Head of caudate nucleus (tissue), 42 donors: ENCODE measurements at regions not wholly inside any gene's neighbourhood (a gene's known extent, or its start where the extent isn't known, plus 50 kb on each side); places are given as distances from the start of the nearest gene placed in this dataset.
"Not testable (repeated sequence)": the region's sequence is repeated elsewhere in the genome, so short reads cannot be mapped to it uniquely, and the experiment has no call there.

Source experiments
- DNase-seq, 42 donors: peaks; one replicate each; pipeline versions ENCODE4 v3.0.0 to v3.0.0-alpha.2; 2020 to 2021; ENCODE audit warnings: mixed read lengths in 7 of 42
- intact Hi-C: fragments of 100-400 bp; cut with DNase I; formaldehyde crosslinking; loops from one replicate; pipeline ENCODE4 v1.15.0; 2022

DNA sequence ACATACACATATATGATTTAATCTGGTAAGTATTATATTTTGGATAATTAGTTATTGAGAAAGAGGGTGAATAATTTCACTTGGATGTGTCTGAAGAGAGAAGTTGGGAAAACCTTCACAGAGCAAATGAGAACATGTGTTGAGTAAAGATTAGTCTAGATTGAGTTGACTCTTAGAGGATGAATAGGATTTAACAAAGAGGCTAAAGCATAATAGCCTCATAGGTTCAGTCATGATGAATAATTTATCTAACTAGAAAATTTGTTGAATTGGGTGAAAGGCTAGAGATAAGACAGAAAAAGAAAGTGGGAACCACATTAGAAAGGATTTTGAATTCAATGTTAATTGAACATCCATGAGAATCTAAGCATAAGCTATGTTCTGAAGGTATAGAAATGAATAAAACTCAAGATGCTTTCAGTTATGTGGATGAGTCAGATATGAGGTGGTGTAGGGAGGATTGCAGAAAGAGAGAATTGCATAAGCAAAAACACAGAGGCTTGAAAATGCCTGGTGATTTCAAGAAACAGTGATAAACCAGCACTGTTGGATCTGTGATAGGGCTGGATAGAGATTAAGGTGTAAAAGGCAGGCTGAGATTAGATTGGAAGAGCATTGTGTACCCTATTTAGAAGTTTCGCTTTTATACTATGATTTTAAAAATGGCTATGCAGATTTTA, 207.6 kb upstream of the NR3C2 start:
- no peak for DNase-seq
- intact Hi-C loops, result no loop called here

DNA sequence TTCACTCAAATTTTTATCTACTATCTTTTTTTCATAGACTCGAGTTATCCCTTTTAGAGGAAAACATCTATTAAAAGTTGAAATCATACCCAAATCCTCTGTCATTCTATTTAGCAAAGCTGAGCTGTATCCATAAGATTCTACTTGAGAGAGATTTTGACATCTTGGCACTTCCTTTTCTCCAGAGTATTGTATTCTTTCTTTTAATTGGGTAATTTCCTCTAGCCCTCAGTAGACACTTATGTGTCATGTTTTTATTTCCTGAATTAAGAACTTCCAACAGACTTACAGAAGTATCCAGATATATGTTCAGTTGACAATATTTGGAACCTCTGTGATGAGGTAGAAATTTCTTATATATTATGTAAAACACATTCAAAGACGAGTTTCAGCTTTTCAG, 201.6 kb upstream of the NR3C2 start:
- intact Hi-C loops, result no loop called here

DNA sequence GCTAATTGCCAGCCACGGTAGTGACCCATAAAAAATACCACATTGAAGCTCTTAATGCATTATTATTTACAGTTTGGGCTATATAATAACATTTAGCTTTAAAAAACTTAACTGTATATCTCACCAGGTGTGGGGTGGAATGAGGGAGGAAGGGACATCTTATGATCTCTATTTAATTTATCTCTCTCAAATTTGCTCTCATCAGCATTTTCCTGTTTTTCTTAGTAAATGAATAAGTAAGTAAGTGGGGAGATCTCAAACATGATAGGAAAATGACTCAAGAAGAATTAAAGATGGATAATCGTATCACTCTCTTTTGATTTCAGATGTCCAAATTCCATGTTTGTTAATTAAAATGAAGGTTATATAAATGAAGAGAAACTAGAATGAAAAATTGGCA, 200.7 kb upstream of the NR3C2 start:
- intact Hi-C loops, result no loop called here
- no peak for DNase-seq

More for the DNA sequence above, 201.6 kb upstream of the NR3C2 start:
- DNase-seq, result no peak

DNA sequence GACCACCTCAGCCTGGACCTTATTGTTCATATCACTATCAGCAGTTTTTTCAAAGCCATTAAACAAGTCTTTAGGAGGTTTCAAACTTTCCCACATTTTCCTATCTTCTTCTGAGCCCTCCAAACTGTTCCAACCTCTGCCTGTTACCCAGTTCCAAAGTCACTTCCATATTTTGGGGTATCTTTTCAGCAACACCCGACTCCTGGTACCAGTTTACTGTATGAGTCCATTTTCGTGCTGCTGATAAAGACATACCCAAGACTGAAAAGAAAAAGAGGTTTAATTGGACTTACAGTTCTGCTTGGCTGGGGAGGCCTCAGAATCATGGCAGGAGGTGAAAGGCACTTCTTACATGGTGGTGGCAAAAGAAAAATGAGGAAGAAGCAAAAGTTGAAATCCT, 195.9 kb upstream of the NR3C2 start:
- intact Hi-C loops, DNase-seq: not testable (repeated sequence)

DNA sequence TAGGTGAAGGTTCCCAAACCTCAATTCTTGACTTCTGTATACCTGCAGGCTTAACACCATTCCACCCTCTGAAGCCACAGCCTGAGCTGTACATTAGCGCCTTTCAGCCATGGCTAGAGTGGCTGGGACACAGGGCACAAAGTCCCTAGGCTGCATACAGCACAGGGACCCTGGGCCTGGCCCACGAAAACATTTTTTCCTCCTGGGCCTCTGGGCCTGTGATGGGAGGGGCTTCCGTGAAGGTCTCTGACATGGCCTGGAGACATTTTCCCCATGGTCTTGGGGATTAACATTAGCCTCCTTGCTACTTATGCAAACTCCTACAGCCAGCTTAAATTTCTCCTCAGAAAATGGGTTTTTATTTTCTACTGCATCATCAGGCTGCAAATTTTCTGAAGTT, 195.2 kb upstream of the NR3C2 start:
- intact Hi-C loops, DNase-seq: not testable (repeated sequence)

DNA sequence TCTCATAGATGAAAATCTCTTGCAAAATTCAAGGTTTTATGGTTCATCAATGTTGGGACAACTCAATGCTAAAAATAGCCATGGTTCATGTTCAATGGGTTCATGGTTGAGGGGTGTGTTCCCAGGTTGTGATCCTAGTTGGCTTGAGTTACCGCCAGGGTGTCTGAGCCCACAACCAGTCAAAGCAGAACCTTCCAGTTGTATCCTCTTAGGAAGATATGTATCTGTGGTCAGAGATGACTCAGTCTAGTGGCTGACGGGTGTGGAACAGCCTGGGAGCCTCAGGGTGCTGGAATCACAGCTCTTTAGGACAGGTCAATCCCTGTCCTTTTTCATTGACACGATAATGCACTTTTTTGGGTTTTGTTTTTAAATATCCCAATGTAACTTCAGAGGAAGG, 192.3 kb upstream of the NR3C2 start:
- intact Hi-C loops, result no loop called here
- DNase-seq, result no peak

DNA sequence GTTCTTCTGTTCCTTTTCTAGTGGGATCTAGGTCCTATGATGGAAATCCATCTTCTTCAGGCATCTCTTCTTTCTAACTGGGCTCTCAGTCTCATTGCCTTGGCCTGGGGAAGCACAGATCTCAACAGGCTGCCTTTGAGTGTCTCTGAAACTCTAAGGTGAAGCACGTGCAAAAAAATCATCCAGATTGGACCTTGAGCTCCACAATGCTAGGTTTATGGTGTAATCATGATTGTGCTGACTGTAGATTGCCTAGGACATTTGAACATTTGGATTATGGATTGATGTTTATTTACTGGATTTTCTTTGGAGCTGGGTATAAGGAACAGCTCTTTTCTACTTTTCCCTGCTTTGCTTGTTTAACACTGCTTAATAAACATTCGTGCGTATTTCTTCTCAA, 191.5 kb upstream of the NR3C2 start:
- intact Hi-C loops, result no loop called here
- DNase-seq, result no peak

DNA sequence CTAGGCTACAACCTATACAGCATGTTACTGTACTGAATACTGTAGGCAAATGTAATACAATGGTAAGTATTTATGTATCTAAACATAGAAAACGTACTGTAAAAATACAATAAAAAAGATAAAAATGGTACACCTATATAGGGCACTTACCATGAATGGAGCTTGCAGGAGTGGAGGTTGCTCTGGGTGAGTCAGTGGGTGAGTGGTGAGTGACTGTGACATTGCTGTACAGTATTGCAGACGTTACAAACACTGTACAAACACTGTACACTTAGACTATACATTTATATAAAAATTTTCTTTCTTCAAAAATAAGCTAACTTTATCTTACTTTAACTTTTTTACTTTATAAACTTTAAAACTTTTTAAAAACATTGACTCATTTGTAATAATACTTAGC, 190.3 kb upstream of the NR3C2 start:
- DNase-seq, result no peak
- intact Hi-C loops, result no loop called here

DNA sequence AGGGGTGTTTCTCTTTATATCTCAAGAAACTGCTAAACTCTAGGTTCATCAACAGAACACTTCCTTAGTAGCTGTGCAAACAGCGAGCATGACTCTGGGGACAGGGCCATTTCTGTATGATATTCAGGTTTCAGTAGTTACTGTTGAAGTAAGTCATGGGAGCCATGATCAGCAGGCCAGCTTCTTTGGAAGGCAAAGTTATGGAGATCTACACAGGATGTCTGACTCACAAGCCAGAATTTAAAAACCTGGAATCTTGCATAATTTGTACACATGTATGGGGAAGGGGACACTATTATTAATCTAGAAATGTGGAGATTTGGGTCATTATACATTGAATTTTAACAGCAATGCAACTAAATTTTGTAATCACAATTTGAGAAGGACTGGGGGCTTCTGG, 187.8 kb upstream of the NR3C2 start:
- no peak for DNase-seq
- intact Hi-C loops, result no loop called here

DNA sequence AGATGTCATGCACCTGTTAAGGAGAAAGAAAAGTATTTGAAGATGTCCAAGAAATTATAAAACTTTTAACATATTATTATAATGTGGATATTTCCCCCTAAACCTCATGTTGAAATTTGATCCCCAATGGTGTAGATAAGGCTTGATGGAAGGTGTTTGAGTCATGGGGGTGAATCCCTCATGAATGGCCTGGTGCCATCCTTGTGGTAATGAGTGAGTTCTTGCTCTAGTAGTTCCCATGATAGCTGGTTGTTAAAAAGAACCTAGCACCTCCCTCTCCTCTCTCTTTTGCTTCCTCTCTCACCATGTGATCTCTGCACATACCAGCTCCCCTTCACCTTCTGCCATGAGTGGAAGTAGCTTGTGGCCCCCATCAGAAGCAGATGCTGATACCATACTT, 176.6 kb upstream of the NR3C2 start:
- intact Hi-C loops, result no loop called here

DNA sequence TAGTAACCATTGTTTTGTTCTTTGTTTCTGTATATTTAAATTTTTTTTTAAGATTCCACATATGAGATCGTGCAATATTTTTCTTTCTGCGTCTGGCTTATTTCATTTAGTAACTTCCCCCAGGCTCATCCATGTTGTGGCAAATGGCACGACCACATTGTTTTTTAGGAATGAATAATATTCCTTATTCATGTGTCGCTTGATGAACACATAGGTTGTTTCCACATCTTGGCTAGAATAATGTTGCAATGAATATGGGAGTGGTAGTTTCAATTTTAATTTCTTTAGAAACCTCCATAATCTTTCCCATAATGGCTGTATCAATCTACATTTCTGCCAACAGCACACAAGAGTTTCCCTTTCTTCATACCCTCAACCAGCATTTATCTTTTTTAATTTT, 166.8 kb upstream of the NR3C2 start:
- intact Hi-C loops, result no loop called here
- no peak for DNase-seq

More for the DNA sequence above, 176.6 kb upstream of the NR3C2 start:
- DNase-seq, result no peak

DNA sequence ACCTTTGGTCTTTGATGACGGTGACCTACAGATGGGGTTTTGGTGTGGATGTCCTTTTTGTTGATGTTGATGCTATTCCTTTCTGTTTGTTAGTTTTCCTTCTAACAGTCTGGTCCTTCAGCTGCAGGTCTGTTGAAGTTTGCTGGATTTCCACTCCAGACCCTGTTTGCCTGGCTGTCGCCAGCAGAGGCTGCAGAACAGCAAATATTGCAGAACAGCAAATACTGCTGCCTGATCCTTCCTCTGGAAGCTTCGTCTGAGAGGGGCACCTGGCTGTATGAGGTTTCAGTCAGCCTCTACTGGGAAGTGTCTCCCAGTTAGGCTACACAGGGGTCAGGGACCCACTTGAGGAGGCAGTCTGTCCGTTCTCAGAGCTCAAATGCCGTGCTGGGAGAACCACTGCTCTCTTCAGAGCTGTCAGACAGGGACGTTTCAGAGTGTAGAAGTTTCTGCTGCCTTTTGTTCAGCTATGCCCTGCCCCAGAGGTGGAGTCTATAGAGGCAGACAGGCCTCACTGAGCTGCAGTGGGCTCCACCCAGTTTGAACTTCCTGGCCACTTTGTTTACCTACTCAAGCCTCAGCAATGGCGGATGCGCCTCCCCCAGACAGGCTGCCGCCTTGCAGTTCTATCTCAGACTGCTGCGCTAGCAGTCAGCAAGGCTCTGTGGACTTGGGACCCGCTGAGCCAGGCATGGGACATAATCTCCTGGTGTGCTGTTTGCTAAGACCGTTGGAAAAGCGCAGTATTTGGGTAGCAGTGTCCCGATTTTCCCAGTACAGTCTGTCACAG, 156.4 kb upstream of the NR3C2 start:
- intact Hi-C loops, DNase-seq: not testable (repeated sequence)

DNA sequence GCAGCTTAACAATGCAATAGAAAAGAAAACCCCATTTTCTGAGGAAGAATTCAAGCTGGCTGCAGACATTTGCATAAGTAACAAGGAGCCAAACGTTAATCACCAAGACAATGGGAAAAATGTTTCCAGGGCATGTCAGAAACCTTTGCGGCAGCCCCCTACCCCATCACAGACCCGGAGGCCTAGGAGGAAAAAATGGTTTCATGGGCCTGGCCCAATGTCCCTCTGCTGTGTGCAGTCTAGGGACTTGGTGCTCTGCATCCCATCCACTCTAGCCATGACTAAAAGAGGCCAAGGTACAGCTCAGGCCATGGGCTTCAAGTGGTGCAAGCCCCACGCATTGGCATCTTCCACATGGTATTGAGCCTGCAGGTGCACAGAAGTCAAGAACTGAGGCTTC, 147.0 kb upstream of the NR3C2 start:
- intact Hi-C loops, result no loop called here
- no peak for DNase-seq

DNA sequence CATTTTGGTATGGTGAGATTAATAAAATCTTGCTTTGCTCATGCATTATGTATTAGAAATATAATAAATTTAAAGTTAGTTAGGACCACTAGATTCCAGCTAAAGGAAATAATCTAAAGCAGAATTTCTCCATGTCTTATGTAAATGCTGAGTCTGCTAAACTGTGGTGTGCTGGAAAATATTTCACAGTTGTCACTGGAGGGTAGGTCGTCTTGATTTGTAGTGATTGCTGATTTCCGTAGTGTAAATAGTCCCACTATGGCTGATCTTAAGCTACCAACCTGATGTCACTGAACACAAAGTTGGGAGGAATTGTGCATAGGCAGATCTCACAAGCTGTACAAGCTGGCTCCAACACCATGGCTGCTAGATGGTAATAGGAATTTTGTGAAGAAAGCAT, 133.4 kb upstream of the NR3C2 start:
- DNase-seq, result no peak
- intact Hi-C loops, result no loop called here

DNA sequence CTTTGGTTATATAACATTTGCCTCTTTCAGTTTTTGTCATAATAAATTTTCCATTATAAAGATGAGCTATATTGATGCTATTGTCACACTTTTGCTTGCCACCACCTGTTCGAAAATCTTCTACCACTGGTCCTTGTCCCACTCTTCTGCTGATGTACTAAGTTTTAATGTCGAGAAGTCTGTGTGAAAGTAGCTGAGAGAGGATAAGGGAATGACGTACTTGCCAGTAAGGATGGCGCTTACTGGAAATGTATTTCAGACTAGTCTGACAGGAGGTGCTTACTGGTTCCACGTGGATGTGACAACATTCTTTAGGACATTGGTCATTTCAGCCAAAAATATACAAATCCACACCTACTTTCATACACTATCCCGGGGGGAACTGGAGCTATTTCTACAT, 132.7 kb upstream of the NR3C2 start:
- intact Hi-C loops, result no loop called here
- DNase-seq, result no peak

DNA sequence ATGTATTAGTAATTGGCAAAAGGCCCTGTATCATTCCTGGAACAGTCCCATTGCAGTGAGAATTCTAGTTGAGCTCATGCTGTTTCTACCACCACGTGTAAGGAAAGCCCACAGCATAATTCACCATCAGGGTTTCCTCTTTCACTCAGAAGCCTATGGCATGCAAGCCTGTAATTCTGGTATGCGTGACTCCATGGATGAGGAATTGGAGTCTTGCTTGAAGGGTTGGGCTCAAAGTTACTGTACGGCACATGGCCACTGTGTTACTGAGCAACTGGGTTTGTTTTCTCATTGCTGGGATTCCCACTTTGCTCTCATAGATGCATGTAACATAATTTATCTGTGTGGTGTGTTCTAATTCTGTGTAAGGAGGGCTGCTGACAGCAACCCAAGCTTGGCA, 132.3 kb upstream of the NR3C2 start:
- intact Hi-C loops, result no loop called here
- DNase-seq, result no peak

DNA sequence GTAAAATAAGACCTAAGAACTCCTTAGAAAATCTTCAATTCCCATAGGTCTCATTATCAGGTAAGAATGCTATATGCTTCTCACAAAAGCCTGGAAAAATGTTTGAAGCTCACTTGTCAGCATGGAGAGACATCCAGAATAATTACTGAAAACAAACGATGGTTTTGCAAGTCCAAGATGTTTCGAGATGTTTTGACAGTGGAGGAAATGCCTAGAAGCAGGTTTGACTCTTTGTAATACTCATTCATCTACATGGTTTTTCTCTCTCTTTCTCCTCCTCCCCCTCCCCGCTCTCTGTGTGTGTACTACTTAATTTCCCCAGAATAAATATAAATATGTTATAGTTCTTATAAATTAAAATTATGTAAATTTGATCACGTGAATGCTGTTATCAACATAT, 131.9 kb upstream of the NR3C2 start:
- intact Hi-C loops, result no loop called here
- no peak for DNase-seq

DNA sequence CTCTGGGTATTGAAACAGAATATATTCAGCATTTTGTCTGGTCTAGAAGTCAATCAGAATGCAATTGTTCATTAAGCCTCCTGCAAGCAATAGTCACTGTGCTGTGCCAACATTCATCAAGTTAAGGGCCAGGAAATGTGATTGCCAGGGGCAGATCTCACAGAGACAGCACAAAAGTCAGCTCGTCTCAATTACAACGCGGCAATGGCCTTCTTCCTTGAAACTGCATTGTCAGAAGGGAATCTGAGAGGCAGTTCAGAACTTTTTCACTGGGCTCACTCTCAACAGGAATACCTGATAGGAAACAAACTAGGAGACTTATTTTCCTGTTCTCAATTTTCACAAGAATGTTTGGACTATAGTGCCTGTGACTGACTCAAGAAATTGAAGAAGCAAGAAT, 131.1 kb upstream of the NR3C2 start:
- no peak for DNase-seq
- intact Hi-C loops, result no loop called here

DNA sequence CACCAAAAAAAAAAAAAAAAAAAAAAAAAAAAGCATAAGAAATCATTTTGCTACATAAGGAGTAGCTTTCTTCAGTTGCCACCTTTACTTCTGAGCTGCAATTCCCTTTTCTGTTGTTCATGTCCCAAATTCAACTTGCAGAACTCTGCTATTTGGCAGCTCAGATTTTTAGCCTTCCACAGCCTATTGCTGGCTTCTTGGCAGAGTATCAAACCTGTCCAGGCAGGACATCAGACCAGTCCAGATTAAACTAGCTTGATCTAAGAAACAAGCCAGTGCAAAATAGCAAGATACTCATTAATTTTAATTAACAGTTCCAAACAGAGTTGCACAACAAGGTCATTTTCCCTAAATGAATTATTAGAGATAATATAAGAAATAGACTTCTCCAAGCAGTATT, 123.6 kb upstream of the NR3C2 start:
- intact Hi-C loops, result no loop called here

DNA sequence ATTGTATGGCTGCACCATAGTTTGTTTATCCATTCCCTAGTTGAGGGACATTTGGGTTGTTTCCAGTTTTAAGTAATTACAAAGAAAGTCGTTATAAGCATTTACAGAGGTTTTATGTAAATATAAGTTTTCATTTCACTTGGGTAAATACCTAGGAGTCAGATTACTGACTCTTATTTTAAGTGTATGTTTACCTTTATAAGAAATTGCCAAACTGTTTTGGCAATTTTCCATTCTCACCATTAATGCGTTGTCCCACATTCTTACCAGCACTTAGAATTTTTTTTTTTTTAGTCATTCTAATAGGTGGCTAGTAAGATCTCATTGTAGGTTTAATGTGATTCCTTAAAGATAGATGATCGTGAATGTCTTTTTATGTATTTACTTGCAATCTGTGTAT, 121.5 kb upstream of the NR3C2 start:
- intact Hi-C loops, result no loop called here
- DNase-seq, result no peak

More for the DNA sequence above, 123.6 kb upstream of the NR3C2 start:
- DNase-seq, result peak in 16 of 42 donors; percentile 4 to 67 (median 17)

DNA sequence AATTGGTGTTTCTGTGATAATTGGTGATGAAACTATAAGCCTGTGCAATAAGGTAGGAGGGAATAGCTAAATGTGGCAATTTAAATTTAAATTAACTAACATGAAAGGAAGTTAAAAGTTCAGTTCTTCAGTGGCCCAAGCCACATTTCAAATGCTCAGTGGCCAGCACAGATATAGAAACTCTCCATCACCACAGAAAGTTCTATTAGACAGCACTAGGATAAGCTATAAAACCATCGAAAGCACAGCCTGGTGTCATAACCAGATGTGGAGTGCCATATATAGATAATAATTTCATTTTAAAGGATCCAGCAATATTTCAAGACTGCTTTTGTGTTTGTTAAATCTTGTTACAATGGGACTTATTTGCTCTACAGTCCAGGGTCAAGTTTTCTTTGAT, 119.3 kb upstream of the NR3C2 start:
- intact Hi-C loops, result no loop called here
- no peak for DNase-seq
